Endothelial cell of umbilical vein (primary cell): ENCODE measurements at regions not wholly inside any gene's neighbourhood (a gene's known extent, or its start where the extent isn't known, plus 50 kb on each side); places are given as distances from the start of the nearest gene placed in this dataset.

Source experiments
- BruUV-seq: library from RNA; stranded (reverse); fragments of 400-500 nt; replicated peaks from 2 replicates; lab custom pipeline; 2021; lab: Mats Ljungman, UMichigan
- CTCF ChIA-PET: fragments of 300-600, 350-600 bp; sonication (Branson Sonifier 250); formaldehyde crosslinking; loops from one replicate; lab custom pipeline; 2021; ENCODE audit warnings: antibody characterized with exemption, inconsistent platforms; lab: Charles Lee
- POLR2A ChIA-PET: fragments of 300-600, 350-600 bp; sonication (Branson Sonifier 250); formaldehyde crosslinking; loops from one replicate; lab custom pipeline; 2021; ENCODE audit warnings: antibody characterized with exemption, inconsistent platforms; lab: Charles Lee
- DNase-seq: peaks from one replicate; pipeline ENCODE4 v3.0.0-alpha.2; 2011; ENCODE audit warnings: low read depth, low spot score
- FAIRE-seq: peaks from 2 replicates; lab custom pipeline; 2011; peaks lifted over from hg19 to GRCh38; lab: Jason Lieb, UNC
- H2AFZ ChIP-seq: 2 replicates; pipeline ENCODE4 v1.6.0; 2012; ENCODE audit warnings: low read depth, low read length, control low read depth, inconsistent platforms
- H3K27ac ChIP-seq: 2 replicates; pipeline ENCODE4 v1.5.1; 2011; ENCODE audit warnings: low read depth, mild to moderate bottlenecking, control low read depth, low read length, moderate library complexity; ENCODE audit not compliant: insufficient read depth
- H3K27me3 ChIP-seq, 2 experiments: 2 replicates each; pipeline versions ENCODE4 v1.6.0 to v1.6.1; 2011; ENCODE audit warnings: low read length in 2 of 2, mixed read lengths in 1 of 2; ENCODE audit not compliant: control insufficient read depth in 2 of 2, insufficient read depth in 2 of 2
- H3K36me3 ChIP-seq, 2 experiments: 2 replicates in 1 of 2; 3 replicates in 1 of 2; pipeline ENCODE4 v1.5.1; 2011; ENCODE audit warnings: low read length in 2 of 2, mild to moderate bottlenecking in 1 of 2, moderate library complexity in 1 of 2; ENCODE audit not compliant: control insufficient read depth in 2 of 2, insufficient read depth in 2 of 2; ENCODE audit errors: extremely low read depth in 1 of 2
- H3K4me1 ChIP-seq: 3 replicates; pipeline ENCODE4 v1.5.1; 2011; ENCODE audit warnings: mild to moderate bottlenecking, low read length; ENCODE audit not compliant: control insufficient read depth, insufficient read depth; ENCODE audit errors: extremely low read depth
- H3K4me2 ChIP-seq: 2 replicates; pipeline ENCODE4 v1.6.1; 2011; ENCODE audit warnings: low read length, control low read depth, mixed read lengths; ENCODE audit not compliant: insufficient read depth
- H3K4me3 ChIP-seq, 3 experiments: fragments of 200-600 bp in 1 of 3; sonication (generic), shearing (Covaris generic) in 1 of 3; replicated peaks in 1 of 3; 2 replicates each; pipeline ENCODE4 v1.5.1; 2011 to 2016; ENCODE audit warnings: control low read depth in 3 of 3, low read length in 3 of 3, mild to moderate bottlenecking in 2 of 3, inconsistent platforms in 1 of 3, low read depth in 1 of 3, moderate library complexity in 1 of 3; ENCODE audit not compliant: insufficient read depth in 1 of 3
- H3K79me2 ChIP-seq: 2 replicates; pipeline ENCODE4 v1.6.0; 2012; ENCODE audit warnings: low read length, inconsistent platforms; ENCODE audit not compliant: control insufficient read depth, insufficient read depth
- H3K9ac ChIP-seq: replicated peaks from 2 replicates; pipeline ENCODE3; 2011; ENCODE audit warnings: low read length, control low read depth; ENCODE audit not compliant: insufficient read depth; ENCODE audit errors: extremely low read depth
- H3K9me1 ChIP-seq: replicated peaks from 3 replicates; pipeline ENCODE4 v1.6.0; 2011; ENCODE audit warnings: mild to moderate bottlenecking, low read length; ENCODE audit not compliant: control insufficient read depth, insufficient read depth; ENCODE audit errors: extremely low read depth
- H3K9me3 ChIP-seq: replicated peaks from 2 replicates; pipeline ENCODE4 v1.5.1; 2012; ENCODE audit warnings: low read length, inconsistent platforms; ENCODE audit not compliant: control insufficient read depth, insufficient read depth
- H4K20me1 ChIP-seq: replicated peaks from 2 replicates; pipeline ENCODE3; 2011; ENCODE audit warnings: mild to moderate bottlenecking, low read length; ENCODE audit not compliant: control insufficient read depth, insufficient read depth; ENCODE audit errors: extremely low read depth
- EZH2 ChIP-seq: IDR thresholded peaks from 2 replicates; pipeline ENCODE4 v1.6.1; 2012; ENCODE audit warnings: borderline replicate concordance, low read depth, mild to moderate bottlenecking, moderate library complexity, low read length, inconsistent platforms; ENCODE audit not compliant: severe bottlenecking
- FOS ChIP-seq: IDR thresholded peaks from 2 replicates; pipeline ENCODE4 v1.6.1; 2011; ENCODE audit warnings: mild to moderate bottlenecking, low read length, moderate library complexity, borderline replicate concordance; ENCODE audit not compliant: insufficient read depth
- GATA2 ChIP-seq: IDR thresholded peaks from 2 replicates; pipeline ENCODE4 v1.7.0; 2011; ENCODE audit warnings: low read depth, mild to moderate bottlenecking, moderate library complexity, mixed read lengths, low read length; ENCODE audit not compliant: insufficient read length, insufficient read depth
- JUN ChIP-seq: IDR thresholded peaks from 2 replicates; pipeline ENCODE4 v1.6.1; 2011; ENCODE audit warnings: borderline replicate concordance, low read depth; ENCODE audit not compliant: insufficient read length, insufficient read depth
- MYC ChIP-seq: IDR thresholded peaks from one replicate; pipeline ENCODE4 v1.6.1; 2011; ENCODE audit warnings: mild to moderate bottlenecking, low read depth, low read length
- POLR2A ChIP-seq: IDR thresholded peaks from 2 replicates; pipeline ENCODE4 v1.6.1; 2012; ENCODE audit warnings: low read depth, mild to moderate bottlenecking, control low read depth, low read length
- POLR2AphosphoS5 ChIP-seq: IDR thresholded peaks from 2 replicates; pipeline ENCODE4 v1.6.1; 2012; ENCODE audit warnings: low read depth, mild to moderate bottlenecking, control low read depth, low read length, moderate library complexity; ENCODE audit not compliant: insufficient read depth
- dilution Hi-C: fragments of 300-500 bp; cut with MboI; formaldehyde crosslinking; loops from one replicate; pipeline ENCODE4 v1.15.0; 2019; ENCODE audit warnings: low sequenced_read_pairs; ENCODE audit not compliant: extremely low pct_ligation_motif_present
- intact Hi-C: fragments of 100-400 bp; cut with micrococcal nuclease; formaldehyde crosslinking; loops from one replicate; pipeline ENCODE4 v1.10.0; 2022
- TF ChIP-seq, protein P1 (sequence below), 2 donors: IDR thresholded peaks; 1 replicate in 1 of 2; 2 replicates in 1 of 2; pipeline ENCODE4 v1.5.1; 2011; ENCODE audit warnings: low read length in 2 of 2, mild to moderate bottlenecking in 2 of 2, moderate library complexity in 2 of 2, control low read depth in 1 of 2, inconsistent platforms in 1 of 2, low read depth in 1 of 2; ENCODE audit not compliant: insufficient read depth in 1 of 2; ENCODE audit errors: extremely low read depth in 1 of 2
- TF ChIP-seq, protein P2 (sequence below): IDR thresholded peaks from 2 replicates; pipeline ENCODE4 v1.6.1; 2011; ENCODE audit not compliant: insufficient read depth, insufficient read length

DNA sequence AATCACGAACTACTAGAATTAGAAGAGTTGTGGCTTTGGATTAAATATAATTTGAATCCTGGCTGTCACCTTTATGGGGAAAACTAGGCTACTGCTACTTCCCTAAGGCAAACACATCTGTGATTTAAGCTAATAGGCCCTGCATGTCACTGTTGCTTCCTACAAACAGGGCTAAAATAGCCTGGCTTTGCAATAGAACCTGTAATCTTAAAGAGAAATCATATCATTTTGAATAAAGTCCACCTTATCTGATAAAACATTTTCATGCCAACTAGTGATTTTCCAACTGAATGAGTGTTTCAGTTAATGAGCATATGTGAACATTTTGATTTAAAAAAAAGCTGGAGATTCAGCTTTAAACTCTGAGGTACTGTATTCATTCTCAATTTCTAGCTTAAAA, 208.0 kb downstream of the GPR37 start:
- Histone ChIP-seq H3K4me2 (no peak overlapping the region), H3K4me1 (no peaks in the 10 kb centered on the region), H3K27ac (no peak overlapping the region), H3K36me3 (no peaks in the 10 kb centered on the region), H3K9me1 (no peaks in the 10 kb centered on the region), H3K9ac (no peak overlapping the region), H3K79me2 (no peaks in the 10 kb centered on the region), H2AFZ (no peak overlapping the region), H3K9me3 (no peaks in the 10 kb centered on the region), H4K20me1 (no peaks in the 10 kb centered on the region), H3K27me3 (no peaks in the 10 kb centered on the region), H3K4me3 (no peak overlapping the region)
- CTCF ChIA-PET: interaction anchor here (1.3 kb wide), 1 partner anchor 13 kb away, joined by 3 read pairs; no protein-coding TSS in a partner anchor
- dilution Hi-C loops: no loop called here
- intact Hi-C loops: no loop called here
- POLR2A ChIA-PET: no interaction called here
- TF ChIP-seq JUN (no peak), EZH2 (no peak), GATA2 (no peak), FOS (no peak), MYC (no peak), POLR2A (no peak), POLR2AphosphoS5 (no peak)
- TF ChIP-seq, protein P1, sequence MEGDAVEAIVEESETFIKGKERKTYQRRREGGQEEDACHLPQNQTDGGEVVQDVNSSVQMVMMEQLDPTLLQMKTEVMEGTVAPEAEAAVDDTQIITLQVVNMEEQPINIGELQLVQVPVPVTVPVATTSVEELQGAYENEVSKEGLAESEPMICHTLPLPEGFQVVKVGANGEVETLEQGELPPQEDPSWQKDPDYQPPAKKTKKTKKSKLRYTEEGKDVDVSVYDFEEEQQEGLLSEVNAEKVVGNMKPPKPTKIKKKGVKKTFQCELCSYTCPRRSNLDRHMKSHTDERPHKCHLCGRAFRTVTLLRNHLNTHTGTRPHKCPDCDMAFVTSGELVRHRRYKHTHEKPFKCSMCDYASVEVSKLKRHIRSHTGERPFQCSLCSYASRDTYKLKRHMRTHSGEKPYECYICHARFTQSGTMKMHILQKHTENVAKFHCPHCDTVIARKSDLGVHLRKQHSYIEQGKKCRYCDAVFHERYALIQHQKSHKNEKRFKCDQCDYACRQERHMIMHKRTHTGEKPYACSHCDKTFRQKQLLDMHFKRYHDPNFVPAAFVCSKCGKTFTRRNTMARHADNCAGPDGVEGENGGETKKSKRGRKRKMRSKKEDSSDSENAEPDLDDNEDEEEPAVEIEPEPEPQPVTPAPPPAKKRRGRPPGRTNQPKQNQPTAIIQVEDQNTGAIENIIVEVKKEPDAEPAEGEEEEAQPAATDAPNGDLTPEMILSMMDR (IDR thresholded peaks at IDR 0.05; ENCODE audit: extremely low read depth in 1 of 2, insufficient read depth in 1 of 2, low read depth in 1 of 2, low read length in 2 of 2): no peak
- TF ChIP-seq, protein P2, sequence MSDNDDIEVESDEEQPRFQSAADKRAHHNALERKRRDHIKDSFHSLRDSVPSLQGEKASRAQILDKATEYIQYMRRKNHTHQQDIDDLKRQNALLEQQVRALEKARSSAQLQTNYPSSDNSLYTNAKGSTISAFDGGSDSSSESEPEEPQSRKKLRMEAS: no peak
- no peak for DNase-seq
- no TSS peak for BruUV-seq
- FAIRE-seq: no peak
